Nephron progenitor cell (in vitro differentiated cells): ENCODE measurements at regions not wholly inside any gene's neighbourhood (a gene's known extent, or its start where the extent isn't known, plus 50 kb on each side); places are given as distances from the start of the nearest gene placed in this dataset.

Source experiments
- DNase-seq: peaks from one replicate; pipeline ENCODE4 v3.0.0; 2021
- H3K27ac Mint-ChIP-seq: 2 replicates; pipeline ENCODE4 v1.8.0; 2021; ENCODE audit warnings: mild to moderate bottlenecking, moderate library complexity, mixed read lengths
- H3K27me3 Mint-ChIP-seq: 2 replicates; pipeline ENCODE4 v1.8.0; 2021; ENCODE audit warnings: mild to moderate bottlenecking, low read depth, mixed read lengths; ENCODE audit not compliant: poor library complexity
- H3K36me3 Mint-ChIP-seq: 2 replicates; pipeline ENCODE4 v1.8.0; 2021; ENCODE audit warnings: low read depth, mixed read lengths
- H3K4me1 Mint-ChIP-seq: 2 replicates; pipeline ENCODE4 v1.8.0; 2021; ENCODE audit warnings: mixed read lengths
- H3K4me3 Mint-ChIP-seq: 2 replicates; pipeline ENCODE4 v1.8.0; 2021; ENCODE audit warnings: mild to moderate bottlenecking, moderate library complexity, mixed read lengths
- H3K9me3 Mint-ChIP-seq: 2 replicates; pipeline ENCODE4 v1.8.0; 2021; ENCODE audit warnings: mild to moderate bottlenecking, moderate library complexity, mixed read lengths
- TF ChIP-seq, protein P1 (sequence below): fragments of 200-600 bp; sonication (generic); IDR thresholded peaks from 2 replicates; pipeline ENCODE4 v1.5.0; 2021; ENCODE audit warnings: antibody characterized with exemption

DNA sequence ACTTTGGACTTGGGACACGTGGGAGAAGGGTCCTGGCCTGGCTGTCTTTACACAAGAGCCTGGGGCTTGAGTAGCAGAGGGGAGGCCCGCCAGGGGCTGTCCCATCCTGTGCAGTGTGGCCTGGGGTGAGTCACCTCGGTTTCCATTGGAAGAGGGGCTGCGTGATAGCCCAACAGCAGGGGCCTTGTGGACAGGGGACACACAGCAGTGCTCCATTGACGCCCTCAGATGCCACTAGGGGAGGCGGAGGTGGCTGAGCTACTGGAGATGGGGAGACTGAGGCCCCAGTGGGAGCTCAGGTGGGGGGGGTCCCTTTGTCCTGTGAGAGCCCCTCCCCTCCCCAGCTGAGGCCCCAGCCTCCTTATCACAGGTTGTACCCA, 50.0 kb upstream of the RNU6ATAC start:
- peaks cover 60% of the 10 kb centered on the region for H3K4me1 Mint-ChIP-seq
- DNase-seq: no peak
- peaks cover 6% of the 10 kb centered on the region for H3K9me3 Mint-ChIP-seq
- H3K4me3 Mint-ChIP-seq: peak overlapping the region; percentile 13
- TF ChIP-seq, protein P1, sequence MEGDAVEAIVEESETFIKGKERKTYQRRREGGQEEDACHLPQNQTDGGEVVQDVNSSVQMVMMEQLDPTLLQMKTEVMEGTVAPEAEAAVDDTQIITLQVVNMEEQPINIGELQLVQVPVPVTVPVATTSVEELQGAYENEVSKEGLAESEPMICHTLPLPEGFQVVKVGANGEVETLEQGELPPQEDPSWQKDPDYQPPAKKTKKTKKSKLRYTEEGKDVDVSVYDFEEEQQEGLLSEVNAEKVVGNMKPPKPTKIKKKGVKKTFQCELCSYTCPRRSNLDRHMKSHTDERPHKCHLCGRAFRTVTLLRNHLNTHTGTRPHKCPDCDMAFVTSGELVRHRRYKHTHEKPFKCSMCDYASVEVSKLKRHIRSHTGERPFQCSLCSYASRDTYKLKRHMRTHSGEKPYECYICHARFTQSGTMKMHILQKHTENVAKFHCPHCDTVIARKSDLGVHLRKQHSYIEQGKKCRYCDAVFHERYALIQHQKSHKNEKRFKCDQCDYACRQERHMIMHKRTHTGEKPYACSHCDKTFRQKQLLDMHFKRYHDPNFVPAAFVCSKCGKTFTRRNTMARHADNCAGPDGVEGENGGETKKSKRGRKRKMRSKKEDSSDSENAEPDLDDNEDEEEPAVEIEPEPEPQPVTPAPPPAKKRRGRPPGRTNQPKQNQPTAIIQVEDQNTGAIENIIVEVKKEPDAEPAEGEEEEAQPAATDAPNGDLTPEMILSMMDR: no peak
- H3K36me3 Mint-ChIP-seq: no peaks in the 10 kb centered on the region
- peak overlapping the region; percentile 66 for H3K27ac Mint-ChIP-seq
- H3K27me3 Mint-ChIP-seq: peaks cover 2% of the 10 kb centered on the region

DNA sequence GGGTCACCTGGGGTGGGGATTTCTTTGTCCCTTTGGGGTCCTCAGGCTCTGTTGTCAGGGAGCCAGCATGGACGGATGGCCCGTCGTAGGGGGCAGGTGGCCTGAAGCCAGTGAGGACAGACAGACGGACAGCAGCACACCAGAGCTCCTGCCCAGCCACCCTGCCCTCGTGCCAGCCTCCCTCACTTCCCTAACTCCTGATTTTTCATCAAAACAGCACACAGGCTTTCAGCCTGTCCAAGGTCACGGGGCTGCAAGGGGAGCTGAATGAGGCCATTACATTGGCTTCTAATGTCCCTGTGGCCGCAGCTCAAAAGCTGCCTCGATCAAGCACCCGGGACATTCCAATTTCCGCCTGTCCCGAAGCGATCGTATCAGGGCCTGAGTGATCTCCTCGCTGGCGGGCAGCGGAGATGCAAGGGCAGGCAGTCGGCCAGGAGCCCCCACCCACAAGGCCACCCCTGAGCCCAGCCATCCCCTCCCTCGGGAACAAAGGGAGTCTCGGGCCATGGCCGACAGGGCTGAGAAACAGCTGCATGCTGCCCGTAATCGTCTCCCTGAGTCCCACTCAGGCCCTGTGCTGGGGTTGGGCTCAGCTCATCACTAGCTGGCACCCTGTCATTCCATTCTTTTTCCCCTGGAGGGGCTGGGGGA, 50.5 kb upstream of the RNU6ATAC start:
- no peak overlapping the region for H3K27ac Mint-ChIP-seq
- no peaks in the 10 kb centered on the region for H3K36me3 Mint-ChIP-seq
- H3K4me1 Mint-ChIP-seq: peaks cover 59% of the 10 kb centered on the region
- H3K27me3 Mint-ChIP-seq: peaks cover 4% of the 10 kb centered on the region
- peaks cover 6% of the 10 kb centered on the region for H3K9me3 Mint-ChIP-seq
- TF ChIP-seq, protein P1: no peak
- no peak overlapping the region for H3K4me3 Mint-ChIP-seq
- no peak for DNase-seq

DNA sequence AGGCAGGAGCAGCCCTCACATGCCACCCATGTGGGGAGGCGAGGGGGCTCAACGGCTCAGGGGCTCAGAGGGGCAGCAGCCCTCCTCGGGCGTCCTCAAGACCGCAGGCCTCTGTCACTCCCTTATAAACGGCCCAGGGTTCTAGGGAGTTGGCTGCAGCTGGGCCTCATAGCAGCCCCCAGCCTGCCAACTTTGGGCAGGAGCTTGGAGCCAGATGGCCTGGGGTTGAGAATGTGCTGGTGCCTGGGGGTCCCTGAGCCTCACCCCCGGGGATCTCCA, 51.0 kb upstream of the RNU6ATAC start:
- peaks cover 59% of the 10 kb centered on the region for H3K4me1 Mint-ChIP-seq
- H3K9me3 Mint-ChIP-seq: peaks cover 6% of the 10 kb centered on the region
- no peak for DNase-seq
- TF ChIP-seq, protein P1: no peak
- peaks cover 7% of the 10 kb centered on the region for H3K27me3 Mint-ChIP-seq
- no peak overlapping the region for H3K4me3 Mint-ChIP-seq
- H3K36me3 Mint-ChIP-seq: no peaks in the 10 kb centered on the region
- no peak overlapping the region for H3K27ac Mint-ChIP-seq

DNA sequence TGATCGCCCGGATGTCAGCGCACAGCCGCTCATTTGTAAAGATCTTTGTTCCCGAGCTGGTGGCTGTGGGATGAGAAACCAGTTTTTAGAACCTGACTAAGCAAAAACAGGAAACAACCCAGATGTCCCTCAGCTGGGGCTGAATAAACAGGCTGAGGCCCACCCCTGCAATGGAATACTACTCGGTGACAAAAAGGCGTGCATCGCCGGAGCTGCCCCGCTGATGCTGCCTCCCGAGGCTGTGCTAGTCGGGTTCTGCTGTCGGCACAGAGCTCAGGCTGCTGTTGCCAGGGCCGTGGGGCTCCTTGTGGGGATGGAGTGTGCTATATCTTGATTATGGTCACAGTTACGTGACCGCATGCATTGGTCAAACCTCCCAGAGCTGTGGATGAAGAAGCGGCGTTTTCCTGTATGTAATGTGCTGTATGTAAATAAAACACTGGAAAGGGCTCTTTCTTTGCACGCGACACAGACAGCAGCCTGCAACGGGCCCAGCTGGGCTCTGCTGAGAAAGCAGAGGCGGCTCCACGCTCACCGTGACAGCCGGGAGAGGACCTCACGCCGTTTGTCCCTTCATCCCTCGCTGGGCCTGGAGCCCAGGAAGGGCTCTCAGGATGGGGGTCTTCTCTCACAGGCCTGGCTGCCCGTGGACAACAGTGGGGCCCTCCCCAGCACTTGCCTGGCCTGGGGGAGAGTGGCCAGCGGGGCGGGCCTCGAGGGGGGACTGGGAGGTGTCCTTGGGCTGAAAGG, 51.5 kb upstream of the RNU6ATAC start:
- TF ChIP-seq, protein P1: no peak
- Mint-ChIP-seq H3K9me3 (peaks cover 6% of the 10 kb centered on the region), H3K27ac (peak overlapping the region; percentile 80), H3K4me1 (peaks cover 56% of the 10 kb centered on the region), H3K27me3 (peaks cover 7% of the 10 kb centered on the region), H3K36me3 (no peaks in the 10 kb centered on the region), H3K4me3 (peak overlapping the region; percentile 60)
- DNase-seq: no peak

DNA sequence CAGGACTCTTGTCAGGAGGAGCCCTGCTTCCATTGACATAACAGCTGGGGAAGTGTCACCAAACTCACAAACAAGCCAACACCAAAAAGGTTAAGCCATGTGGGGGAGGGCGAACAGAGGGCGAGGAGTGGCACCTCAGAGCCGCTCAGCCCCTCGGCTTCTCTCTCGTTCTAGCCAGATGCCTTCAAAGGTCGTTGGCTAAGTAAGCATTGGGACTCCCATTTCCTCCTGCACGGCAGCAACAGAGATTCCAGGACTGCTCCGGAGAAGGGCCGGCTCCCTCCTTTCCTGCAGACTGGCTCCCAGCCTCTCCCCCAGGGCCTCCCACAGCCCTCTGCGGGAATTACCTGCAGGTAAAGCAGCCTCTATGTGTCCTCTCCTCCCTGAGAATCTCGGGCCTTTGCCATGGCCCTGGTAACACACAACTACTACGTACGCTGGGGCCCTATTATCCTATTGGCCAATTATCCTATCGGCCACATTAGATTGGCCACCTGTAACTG, 52.1 kb upstream of the RNU6ATAC start:
- H3K27me3 Mint-ChIP-seq: peaks cover 7% of the 10 kb centered on the region
- H3K36me3 Mint-ChIP-seq: no peaks in the 10 kb centered on the region
- peaks cover 59% of the 10 kb centered on the region for H3K4me1 Mint-ChIP-seq
- H3K4me3 Mint-ChIP-seq: no peak overlapping the region
- H3K27ac Mint-ChIP-seq: no peak overlapping the region
- no peak for DNase-seq
- H3K9me3 Mint-ChIP-seq: peaks cover 6% of the 10 kb centered on the region
- TF ChIP-seq, protein P1: no peak

DNA sequence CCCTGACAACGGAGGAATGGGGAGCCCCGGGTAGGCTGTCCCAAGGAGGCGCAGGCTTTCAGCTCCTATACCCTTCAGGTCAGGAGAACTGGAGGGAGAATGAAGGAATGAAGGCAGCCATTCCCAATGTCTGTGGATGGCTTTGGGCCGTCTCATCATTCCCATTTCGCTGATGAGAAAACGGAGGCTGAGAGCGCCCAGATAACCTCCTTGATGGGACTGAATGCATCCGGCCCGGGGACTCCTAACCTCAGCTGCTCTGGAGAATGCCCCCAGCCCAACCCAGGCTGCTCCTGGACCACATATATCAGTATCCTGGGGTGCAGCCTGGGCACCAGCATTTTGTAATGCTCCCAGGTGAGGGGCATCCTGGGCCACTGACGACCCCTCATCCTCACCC, 52.6 kb upstream of the RNU6ATAC start:
- Mint-ChIP-seq H3K27ac (no peak overlapping the region), H3K36me3 (no peaks in the 10 kb centered on the region), H3K27me3 (peaks cover 7% of the 10 kb centered on the region), H3K9me3 (peaks cover 6% of the 10 kb centered on the region), H3K4me3 (no peak overlapping the region), H3K4me1 (peaks cover 63% of the 10 kb centered on the region)
- TF ChIP-seq, protein P1: no peak
- DNase-seq: no peak
